GM20000 (cell line): ENCODE measurements at regions not wholly inside any gene's neighbourhood (a gene's known extent, or its start where the extent isn't known, plus 50 kb on each side); places are given as distances from the start of the nearest gene placed in this dataset.

Experiments used
- DNase-seq: peaks from one replicate; pipeline ENCODE4 v3.0.0; 2012; ENCODE audit warnings: low spot score
- TF ChIP-seq, protein P1 (sequence below): IDR thresholded peaks from 2 replicates; pipeline ENCODE4 v1.5.1; 2012; ENCODE audit warnings: mild to moderate bottlenecking, control low read depth; ENCODE audit errors: extremely low read depth, missing control alignments

DNA sequence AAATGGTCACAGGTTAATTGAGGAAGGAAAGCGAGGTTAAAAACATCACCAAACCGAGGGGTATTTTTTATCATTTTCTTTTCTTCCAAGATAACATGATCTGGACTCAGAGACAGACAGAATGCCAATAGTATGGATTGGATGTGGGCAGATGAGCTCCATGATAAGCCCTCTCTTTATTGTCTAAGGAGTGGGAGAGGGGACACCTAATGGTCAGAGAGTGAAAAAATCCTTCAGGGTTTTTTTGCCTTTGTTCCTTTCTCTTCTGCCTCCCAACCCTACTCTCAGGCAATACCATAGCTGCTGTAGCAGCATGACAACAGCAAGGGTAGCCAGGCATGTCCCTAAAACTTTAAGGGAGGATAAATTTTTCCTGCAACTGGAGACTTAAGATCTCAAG, 94.7 kb downstream of the DIRAS2 start:
- no peak for DNase-seq
- TF ChIP-seq, protein P1, sequence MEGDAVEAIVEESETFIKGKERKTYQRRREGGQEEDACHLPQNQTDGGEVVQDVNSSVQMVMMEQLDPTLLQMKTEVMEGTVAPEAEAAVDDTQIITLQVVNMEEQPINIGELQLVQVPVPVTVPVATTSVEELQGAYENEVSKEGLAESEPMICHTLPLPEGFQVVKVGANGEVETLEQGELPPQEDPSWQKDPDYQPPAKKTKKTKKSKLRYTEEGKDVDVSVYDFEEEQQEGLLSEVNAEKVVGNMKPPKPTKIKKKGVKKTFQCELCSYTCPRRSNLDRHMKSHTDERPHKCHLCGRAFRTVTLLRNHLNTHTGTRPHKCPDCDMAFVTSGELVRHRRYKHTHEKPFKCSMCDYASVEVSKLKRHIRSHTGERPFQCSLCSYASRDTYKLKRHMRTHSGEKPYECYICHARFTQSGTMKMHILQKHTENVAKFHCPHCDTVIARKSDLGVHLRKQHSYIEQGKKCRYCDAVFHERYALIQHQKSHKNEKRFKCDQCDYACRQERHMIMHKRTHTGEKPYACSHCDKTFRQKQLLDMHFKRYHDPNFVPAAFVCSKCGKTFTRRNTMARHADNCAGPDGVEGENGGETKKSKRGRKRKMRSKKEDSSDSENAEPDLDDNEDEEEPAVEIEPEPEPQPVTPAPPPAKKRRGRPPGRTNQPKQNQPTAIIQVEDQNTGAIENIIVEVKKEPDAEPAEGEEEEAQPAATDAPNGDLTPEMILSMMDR: no peak

DNA sequence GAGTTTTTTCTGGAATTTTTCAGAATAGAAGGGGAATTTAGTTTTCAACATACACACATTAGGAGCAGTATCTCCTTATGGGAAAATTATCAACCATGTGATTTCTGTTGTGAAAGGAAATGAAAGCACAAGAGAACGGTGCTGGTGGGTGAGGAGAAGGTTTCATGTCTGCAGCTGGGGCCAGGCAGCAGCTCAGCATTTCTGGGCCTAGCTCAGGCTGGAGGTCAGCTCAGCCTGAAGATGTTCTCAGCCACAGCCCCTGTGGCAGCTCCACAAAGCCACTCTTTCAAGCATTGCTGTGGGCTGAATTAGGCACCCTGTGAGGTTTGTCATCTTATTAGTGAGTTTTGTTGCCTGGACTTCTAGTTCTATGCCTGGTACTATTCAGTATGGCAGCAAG, 90.3 kb downstream of the DIRAS2 start:
- DNase-seq: peak; percentile 39
- TF ChIP-seq, protein P1: no peak

DNA sequence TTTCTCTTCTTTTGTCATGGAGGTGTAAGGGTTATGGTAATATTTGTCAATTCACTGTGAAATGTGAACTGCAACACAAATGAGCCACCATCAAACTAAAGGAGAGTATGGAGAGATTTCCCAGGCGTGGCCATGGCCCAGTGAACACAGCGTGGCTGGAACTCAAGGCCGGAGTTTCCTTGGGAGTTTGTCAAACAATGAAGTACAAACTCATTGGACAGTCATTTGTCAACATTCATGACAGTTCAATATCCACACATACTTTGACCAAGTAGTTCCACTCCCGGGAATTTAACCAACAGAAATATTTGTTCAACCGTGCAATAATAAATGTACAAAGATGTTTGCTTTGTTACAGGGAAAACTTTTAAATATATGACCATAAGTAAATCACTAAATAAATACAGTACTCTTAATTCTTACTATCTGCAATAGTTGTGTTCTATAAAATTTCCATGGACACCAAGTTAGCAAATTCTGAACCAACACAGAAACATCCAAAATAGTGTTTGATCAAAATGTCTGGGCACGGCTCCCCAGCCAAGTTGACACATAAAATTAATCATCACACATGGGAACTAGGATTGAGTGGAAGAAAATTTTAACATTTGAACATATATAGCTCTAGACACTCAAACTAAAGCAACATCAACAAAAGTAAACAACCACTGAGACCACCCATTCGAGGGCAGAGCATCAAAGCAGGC, 87.1 kb downstream of the DIRAS2 start:
- TF ChIP-seq, protein P1: no peak
- DNase-seq: no peak

DNA sequence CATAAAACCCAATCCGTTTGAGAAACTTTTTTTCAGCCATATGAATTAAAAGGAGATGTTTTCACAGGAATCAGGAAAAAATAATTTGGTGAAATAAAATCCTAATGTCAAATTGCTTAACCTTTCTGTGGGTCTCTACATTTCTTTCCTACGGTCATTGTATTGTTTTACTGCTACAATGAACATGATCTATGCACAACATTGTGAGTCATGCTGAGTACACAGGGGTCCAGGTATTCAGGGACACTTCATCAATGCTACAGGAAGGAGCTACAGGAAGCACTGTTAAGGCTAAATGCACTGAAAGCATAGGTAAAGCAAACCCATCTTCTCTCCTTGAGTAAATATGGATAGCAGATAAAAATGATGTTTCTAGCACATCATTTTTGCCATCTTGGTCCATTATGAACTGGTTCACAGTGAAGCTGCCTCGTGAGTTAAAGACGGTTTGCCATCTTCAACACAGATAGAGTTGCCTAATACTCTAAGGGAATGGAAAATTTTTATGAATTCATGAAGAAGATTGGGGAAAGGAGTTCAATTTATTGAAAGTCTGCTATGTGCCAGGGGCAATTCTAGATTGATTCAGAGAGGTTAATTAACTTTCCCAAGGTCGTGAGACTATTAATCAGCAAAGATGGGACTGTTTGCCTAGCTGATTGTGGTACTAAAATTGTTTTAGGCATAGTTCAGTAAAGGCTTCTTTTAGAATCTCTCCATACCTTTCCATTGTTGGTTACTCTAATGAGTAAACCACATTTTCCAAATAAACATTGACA, 85.5 kb downstream of the DIRAS2 start:
- DNase-seq: no peak
- TF ChIP-seq, protein P1: no peak

DNA sequence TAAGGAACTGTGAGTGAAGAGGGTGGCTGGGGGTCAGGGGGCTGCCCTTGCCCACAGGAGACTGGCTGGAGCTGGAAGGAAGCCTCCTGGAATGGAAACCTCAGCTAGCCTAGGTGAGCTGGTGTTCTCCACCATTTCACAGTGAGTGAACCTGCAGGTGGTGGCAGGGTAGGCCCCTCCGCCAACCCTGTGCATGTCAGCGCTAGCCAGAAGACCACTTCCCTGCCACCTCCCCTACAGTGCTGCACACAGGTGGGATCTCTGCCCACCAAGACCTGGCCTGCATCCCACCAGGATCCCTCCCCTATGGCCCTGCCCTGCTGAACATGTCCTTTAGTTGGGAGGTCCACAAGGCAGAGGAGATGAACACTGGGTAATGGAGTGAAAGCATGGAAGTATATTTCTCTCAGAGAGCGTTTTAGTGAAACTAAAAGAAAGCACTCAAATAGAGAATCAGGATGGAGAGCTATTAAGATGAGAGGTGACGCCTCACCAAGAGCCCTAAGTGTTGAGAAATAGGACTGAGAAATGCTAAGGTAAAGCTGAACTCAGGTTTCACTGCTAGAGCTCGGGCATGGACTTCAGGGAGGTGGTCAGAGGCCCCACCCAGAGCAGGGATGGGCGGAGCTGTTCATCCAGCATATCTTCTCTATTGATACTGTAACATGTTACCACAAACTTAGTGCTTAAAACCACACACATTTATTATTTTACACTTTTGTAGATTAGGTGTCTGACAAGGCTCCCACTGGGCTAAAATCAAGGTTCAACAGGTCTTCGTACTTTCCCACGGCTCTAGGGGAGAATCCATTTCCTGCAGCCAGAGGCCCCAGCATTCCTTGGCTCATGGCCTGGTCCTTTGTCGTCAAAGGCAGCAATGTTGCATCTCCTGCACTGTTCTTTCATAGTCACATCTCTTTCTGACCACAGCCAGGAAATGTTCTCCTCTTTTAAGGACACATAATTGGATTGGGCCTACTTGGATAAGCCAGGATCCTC, 83.2 kb downstream of the DIRAS2 start:
- TF ChIP-seq, protein P1: no peak
- no peak for DNase-seq
